ENCODE measurements at regions not wholly inside any gene's neighbourhood (a gene's known extent, or its start where the extent isn't known, plus 50 kb on each side); places are given as distances from the start of the nearest gene placed in this dataset.
"Not testable (repeated sequence)": the region's sequence is repeated elsewhere in the genome, so short reads cannot be mapped to it uniquely, and the experiment has no call there.

DNA sequence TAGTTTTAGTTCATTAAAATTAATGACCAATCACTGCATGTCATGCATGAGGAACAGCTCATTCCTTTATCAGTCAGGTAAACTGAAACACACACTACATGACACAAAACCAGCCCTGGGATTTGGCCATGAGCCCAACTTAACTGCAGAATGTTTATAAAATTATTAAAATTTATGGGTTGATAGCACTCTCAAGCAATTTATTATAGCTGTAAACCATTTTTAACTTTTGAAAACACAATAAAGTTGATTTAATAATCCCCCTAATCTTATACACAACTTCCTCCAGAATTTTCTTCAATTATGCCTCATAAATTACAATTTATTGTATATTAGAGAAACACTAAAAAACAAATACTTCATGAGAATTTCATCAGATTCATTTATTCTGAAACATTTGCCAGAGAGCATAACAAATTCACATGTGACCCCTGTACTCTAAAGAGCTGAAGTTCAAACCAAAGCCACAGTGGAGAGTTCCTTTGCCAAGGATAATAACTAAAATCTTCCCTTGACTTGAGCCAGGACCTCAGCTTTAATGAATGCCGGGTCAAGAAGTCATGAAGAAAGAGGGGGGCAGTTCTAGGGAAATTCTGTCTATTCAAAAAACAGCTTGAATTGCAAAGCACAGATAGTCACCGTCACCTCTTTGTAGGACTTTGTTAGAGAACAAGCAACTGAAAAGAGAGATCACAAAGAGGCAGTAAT lies 763.7 kb upstream of the GRAMD2B start:
- DNase-seq, result peak; percentile 30

DNA sequence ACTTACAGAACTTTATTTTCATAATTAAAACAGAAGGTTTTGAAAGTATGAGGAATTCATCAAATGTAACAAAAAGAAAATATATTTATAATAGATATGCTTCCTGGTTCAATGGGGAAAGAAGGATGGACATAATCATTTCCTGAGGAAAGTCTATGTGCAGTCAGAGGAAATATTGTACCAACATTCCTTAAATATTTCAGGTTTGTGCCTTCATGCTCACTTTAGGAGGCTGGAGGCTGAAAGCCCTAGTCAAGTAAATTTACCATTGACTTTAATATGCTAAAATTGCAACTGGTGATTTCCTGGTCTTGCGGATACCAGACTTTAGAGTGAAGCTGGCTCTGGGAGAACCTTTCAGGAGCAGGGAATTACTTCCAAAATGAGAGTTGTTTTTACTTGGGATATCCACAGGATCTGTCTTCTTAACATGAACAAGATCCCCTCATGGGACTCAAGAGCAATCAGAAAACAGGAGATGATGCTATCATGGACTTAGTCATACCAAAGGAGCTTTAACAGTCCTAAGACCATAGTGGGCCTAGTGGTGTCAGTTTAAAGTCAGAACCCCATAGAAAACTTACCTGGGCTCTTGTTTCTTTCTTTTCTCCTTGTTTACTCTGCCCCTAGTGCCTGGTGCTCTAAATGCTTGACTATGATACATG lies 762.8 kb upstream of the GRAMD2B start:
- no peak for DNase-seq

DNA sequence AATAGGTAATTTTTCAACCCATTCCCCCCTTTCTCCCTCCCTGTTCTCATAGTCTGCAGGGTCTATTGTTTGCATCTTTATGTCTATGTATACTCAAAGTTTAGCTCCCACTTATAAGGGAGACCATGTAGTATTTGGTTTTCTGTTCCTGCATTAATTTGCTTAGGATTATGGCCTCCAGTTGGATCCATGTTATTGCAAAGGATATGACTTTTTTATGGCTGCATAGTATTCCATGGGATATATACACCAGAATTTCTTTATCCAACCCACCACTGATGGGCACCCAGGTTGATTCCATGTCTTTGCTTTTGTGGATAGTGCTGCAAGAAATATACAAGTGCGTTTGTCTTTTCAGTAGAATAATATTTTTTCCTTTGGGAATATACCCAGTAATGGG lies 761.6 kb upstream of the GRAMD2B start:
- no peak for DNase-seq

DNA sequence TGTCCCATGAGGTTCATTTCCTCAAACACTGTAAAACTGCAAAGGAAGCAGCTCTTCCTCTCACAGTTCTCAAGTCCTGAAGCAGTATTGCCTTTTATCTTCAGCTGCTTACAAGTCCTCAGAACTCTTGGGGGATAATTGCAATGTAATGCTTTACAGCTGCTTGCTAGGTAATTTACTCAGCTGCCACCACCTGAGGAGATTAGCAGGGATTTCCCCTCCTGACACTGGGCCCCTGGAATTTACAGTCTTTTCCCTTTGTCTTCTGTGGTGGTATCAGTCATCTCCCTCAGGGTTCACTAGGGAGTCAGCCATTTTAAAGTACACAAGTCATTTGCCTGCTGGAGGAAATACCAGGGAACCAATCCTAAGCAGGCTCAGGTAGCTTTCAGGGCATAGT lies 754.3 kb upstream of the GRAMD2B start:
- DNase-seq, result no peak

DNA sequence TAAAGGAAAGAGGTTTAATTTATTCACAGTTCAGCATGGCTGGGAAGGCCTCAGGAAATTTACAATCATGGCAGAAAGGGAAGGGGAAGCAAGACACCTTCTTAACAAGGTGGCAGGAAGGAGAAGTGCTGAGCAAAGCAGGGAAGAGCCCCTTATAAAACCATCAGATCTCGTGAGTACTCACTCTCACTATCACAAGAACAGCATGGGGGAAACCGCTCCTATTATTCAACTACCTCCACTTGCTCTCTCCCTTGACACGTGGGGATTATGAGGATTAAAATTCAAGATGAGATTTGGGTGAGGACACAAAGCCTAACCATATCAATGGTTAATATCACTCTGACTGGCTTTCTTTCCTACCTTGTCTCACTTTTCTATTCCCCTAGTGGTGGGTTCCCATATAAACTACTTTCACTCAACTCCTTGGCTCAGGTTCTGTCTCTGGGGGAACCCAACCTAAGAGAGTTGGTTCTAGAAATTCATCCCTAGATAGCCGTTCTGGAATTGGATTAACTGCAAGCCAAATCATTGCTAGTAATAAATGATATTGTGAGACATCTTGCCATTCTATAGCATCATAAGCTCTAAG lies 749.8 kb upstream of the GRAMD2B start:
- no peak for DNase-seq

DNA sequence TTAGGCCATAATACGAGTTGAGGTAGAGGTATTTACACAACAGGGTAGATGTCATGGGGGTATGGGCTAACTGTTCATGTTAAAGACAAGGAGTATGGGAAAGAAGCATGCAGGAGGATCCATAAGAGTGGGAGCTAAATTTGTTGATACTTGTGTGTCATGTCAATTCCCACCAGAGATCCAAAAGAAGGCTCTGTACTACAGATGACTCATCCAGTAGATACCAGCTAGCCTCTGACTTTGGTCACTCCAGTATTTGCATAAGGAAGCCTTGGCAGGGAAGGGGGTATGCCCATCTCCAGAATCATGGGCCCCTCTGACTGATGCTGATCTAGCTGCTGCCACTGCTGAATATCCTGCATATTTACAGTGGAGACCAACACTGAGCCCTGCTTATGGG lies 743.7 kb upstream of the GRAMD2B start:
- DNase-seq, result no peak

DNA sequence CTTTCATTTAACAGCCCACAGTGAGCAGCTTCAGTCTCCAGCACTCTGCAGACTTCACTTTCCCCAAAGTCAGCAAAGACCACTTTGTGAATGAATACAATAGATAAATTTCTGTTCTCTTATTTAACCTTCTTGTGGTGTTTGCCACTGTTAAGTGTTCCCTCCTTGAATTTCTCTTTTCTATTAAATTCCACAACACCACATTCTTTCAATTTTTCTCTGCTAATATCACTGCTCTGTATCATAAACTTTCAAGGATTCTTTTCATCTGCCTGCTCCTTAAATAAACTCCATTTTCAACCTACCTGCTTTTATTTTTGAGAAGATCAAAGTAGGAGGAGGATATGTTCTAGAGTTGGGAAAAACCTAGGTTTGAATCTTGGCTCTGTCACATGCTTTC lies 739.5 kb upstream of the GRAMD2B start:
- no peak for DNase-seq

DNA sequence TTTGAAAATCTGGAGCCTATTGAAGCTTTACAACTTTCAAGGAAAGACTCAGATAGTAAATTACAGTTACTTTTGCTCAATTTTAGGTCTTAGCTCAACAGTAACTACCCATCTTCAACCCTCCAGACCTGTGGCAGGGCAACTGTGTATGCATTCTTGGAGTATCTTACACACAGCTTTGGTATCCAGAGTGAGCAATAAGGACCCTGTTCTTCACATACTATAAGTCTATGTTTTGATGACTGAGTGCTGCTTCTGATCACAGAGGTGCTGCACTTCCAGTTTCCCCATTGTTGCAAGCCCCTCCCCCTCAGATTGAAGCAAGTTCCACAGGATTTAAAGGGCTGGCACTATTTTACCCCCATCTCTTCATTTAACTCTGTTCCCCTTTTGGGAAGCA lies 737.4 kb upstream of the GRAMD2B start:
- DNase-seq, result no peak

DNA sequence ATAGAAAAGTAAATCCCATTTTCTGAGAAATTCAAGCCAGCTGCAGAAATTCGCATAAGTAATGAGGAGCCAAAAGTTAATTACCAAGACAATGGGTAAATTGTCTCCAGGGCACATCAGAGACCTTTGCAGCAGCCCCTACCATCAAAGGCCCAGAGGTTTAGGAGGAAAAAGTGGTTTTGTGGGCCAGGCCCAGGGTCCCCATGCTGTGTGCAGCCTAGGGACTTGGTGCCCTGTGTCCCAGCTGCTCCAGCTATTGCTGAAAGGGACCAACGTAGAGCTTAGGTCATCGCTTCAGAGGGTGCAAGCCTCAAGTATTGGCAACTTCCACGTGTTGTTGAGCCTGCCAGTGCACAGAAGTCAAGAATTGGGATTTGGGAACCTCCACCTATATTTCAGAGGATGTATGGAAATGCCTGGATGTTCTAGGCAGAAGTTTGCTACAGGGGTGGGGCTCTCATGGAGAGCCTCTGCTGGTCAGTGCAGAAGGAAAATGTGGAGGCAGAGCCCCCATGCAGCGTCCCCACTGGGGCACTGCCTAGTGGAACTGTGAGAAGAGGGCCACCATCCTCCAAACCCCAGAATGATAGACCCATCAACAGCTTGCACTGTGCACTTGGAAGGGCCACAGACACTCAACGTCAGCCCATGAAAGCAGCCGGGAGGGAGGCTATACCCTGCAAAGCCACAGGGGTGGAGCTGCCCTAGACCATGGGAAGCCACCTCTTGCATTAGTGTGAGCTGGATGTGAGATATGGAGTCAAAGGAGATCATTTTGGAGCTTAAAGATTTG lies 731.3 kb upstream of the GRAMD2B start:
- DNase-seq, result not testable (repeated sequence)

DNA sequence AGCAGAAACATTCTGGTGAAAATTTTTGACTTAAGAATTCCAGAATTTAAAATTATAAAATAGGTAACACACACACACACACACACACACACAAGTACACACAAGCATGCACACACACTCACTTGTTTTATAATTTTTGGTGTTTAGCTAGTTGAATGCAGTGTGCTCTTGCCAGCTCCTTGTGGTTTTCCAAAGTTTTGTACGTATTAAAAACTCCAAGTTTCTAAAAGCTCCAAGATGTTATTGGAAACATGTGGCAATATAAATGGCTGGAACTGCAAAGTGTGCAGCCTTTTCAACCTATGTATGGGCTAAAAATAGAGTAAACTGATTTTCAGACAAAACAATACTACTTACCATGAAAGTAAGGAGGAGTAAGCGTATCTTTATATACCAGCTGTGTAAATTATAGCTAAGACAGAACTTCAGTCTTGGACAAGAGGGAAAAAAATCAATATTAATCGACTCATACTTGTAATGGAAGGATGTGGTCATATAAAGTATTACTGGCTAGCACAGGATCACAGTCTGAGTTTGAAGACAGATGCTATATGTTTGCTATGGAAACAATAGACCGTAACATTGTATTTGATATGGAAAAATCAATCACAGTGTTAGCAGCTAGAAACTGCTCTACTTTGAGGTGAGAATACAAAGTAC lies 727.1 kb upstream of the GRAMD2B start:
- peak; percentile 41 for DNase-seq

DNA sequence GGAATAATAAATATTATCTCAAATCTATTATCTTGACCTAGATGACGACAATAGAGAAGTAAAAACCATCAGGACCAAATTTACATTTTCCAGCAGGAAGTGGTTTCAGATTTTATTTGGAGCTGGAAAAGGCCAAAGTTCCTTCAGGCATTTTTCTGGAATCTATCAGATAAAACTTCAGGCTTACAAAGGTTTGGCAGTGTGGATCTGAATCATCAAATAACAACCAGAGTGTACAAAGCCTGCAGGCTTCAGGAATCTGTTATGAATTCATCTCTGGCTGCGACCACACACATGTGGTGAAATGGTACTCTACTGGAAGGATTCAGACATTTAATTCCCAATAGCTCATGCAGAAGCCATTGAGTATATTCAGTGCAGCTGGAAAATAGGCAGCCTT lies 726.4 kb upstream of the GRAMD2B start:
- peak; percentile 81 for DNase-seq

DNA sequence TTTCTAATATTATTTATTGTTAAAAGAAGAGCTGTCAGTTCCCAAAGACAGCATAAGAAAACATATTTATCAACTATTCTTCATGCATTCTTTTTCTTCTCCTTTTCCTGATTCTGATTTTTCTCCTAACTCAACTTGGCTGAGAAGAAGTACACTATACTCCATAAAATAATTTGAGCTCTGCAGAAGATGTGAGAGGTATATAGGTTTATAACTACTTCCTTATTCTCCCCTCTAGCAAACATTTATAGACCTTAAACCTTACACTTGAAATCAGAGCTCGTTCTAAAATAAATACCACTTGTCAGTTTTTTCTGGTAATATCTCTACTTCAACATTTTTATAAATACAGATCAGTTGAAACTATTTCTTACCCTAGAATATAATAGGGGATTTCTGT lies 724.8 kb upstream of the GRAMD2B start:
- DNase-seq, result no peak

DNA sequence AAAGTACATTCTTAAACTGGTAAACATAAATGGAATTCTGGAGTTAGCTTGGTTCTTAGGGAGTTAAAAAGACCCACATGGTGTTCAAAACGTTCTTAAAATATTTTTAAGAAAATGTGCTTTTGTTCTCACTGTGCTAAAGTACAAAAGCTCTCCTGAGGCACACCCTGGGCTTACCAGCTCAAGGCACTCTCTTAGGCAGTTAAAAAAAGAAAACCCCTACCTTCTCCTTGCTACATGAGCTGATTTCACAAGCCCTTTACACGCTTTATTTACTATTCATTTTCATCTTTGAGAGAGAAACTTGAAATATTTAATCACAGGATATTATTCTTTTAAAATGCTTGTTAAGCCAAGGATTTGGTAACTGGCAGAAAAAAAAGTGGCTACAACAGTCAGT lies 723.3 kb upstream of the GRAMD2B start:
- DNase-seq, result no peak

DNA sequence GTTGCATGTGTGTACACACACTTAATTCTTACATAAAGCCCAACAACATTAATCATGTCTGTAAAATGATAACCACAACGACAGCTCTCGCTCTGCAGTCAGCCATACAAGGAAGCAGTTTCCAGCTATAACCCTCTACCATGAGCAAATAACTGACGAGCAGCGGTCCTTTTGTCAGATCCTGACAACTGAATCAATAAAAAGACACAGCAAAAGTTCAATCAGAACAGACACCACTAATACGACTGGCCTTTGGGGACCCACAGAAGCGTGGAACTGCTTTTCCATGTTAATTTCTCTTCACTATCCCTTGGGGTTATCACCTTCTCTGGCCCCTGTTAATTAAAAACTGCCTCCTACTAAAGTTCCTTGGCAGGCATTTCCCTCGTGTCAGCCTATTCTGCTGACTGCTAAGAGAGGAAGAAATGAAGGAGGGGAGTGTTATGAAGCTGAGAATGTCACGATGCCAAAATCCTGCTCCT lies 722.8 kb upstream of the GRAMD2B start:
- peak; percentile 24 for DNase-seq

DNA sequence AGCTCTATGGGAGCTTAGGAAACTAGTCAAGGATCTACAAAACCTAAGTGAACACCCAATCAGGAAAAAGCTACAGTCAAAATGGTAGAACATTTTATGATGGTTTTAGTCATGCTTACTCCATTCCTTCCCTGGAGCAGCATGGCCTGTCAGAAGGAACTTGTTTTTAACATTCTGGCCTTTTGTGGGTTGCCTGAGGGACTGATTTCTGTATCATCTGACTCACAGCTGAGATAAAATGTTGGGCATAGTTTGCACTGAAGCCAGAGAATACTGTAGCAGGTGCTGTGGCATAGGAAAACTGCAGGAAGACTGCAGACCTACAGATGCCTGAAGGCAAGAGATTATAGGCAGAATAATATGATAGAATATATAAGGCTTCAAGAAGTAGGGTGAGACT lies 719.6 kb upstream of the GRAMD2B start:
- DNase-seq, result no peak

DNA sequence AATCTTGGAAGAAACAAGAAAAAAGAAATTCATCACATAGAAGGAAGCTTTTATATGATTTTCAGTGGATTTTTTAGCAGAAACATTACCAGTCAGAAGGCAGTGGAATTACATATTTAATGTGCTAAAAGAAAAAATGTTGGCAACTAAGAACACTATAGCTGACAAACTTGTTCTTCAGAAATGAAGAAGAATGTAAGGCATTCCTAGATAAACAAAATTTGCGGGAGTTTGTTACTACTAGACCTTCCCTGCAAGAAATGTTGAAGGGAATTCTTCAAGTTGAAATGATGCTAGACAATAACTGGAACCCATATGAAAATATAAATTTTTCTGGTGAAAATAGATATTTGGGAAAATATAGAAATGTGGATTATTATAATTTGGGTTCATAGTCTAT lies 718.3 kb upstream of the GRAMD2B start:
- no peak for DNase-seq

DNA sequence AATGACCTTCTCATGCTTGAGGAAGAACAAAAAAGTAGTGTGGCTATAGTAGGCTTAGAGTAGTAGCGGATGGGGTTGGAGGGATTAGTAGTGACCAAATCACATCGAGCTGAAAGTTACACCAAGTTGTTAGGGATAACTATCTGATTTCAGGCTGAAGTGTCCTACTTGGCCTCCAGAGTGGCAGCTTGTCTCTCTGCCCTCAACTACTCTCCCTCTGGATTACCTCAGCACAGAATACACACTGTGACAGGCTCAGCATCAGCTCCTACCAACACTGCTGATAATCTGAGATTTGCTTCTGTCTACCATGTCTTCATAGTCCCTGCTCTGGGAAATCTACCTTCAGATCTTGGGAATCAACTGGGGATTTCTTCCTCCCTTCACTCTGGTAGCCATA lies 714.6 kb upstream of the GRAMD2B start:
- no peak for DNase-seq

DNA sequence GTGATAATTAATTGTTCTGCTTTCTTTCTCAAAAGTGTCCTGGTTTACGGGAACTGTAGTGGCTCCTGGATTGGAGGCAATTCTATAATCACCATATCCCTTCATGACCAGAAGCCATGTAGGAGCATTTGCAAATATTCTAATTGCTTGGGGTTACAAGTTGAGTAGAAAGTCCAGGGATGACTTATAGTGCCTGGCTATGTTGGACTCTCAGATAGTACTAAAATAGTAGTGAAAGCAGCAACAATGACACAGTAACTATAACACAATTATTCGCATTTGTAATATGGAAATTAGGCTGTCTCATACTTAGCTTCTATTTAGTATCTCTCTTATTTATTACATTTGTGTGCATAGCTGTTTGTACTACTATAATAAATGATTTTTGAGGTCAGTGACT lies 712.5 kb upstream of the GRAMD2B start:
- no peak for DNase-seq

DNA sequence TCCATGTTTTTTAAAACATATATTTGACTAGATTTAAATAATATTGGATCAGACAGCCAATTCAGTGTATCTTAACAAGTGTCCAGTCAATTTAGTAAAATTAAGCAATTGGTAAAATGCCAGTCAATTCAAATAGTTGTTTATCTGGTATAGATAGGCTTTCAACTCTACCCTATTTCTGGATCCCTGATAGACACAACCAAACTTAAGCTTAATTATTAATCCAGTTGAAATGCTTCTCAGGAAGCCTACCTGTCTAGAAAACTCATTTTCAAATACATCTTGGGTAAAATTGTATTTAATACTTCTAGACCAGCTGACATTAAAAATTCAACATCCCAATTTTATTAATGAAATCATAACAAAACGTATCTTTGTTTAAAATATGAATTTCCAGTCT lies 710.8 kb upstream of the GRAMD2B start:
- no peak for DNase-seq

DNA sequence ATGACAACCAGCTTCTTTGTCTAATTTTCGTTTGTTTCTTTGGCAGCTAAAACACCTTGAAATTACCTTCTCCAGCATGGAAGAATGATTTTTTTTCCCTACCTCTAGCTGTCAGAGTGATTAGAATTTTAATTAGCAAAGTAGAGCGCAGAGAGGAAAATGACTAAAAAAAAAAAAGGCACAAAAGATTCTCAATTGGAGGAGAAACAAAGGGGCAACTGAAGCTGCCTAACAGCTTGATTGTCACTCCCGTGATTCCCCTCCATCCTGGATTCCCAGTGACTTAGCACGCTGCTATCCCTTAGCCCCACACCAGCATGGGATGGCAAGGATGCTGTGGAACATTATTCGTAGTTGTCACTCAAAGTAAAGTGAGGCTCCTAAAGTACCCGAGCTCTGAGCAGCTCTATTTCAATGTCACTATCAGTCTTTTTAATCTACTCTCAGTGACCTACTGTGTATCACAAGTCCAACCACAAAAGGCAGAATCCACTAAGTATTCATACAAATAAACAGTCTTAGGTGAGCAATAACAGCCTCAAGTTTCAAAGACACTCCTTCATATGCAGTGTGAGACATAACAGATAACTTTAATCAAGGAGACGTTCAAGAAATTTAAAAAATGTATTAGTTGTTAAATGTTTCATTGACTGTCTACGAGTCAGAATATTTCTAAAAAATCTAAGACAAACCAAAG lies 710.0 kb upstream of the GRAMD2B start:
- no peak for DNase-seq

DNA sequence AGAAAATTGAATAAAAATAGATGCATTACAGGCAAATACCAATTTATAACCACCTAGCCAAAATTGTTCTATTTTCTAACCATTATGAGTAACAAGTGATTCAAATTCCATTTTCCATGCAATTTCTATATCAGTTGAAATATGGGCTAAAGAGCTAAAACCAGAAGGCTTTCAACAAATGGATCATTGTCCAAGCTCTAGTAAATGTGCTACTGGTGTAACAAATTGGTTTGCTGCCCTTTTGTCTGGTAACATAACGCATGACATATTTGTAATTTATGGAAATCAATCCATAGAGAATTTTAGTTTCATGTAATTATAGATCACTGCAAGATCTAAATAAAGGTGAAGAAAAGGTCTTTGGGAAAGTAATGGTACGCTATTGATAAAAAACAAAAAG lies 708.0 kb upstream of the GRAMD2B start:
- DNase-seq, result no peak

DNA sequence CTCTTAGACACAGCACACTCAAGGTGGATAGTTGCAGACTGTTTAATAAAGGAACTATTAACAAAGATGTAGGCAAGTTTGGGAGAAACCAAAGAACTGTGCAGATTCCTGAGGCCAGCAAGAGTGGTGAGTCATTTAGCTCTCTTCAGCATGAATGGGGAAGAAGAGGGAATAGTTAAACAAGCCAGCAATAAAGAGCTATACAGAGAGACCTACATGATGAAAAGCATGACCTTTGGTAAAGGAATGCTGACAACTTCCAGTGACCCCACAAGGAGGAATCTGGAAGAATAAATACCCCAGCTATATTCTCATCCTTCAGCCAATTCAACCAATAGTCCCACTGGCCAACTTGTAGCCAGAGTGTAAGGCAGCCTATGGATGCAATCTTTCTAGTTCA lies 706.0 kb upstream of the GRAMD2B start:
- no peak for DNase-seq
